Coronary artery (tissue), 2 donors: ENCODE measurements at regions not wholly inside any gene's neighbourhood (a gene's known extent, or its start where the extent isn't known, plus 50 kb on each side); places are given as distances from the start of the nearest gene placed in this dataset.

Experiments used
- DNase-seq: peaks from one replicate; pipeline ENCODE4 v3.0.0-alpha.2; 2017; ENCODE audit warnings: low spot score
- H3K27ac ChIP-seq, 2 donors: fragments of 200-600 bp; sonication (generic); one replicate each; pipeline ENCODE4 v1.5.1; 2016 to 2019
- H3K4me3 ChIP-seq: fragments of 200-600 bp; sonication (generic); 2 replicates; pipeline ENCODE4 v1.5.1; 2016; ENCODE audit warnings: mild to moderate bottlenecking, moderate library complexity
- CTCF ChIP-seq: fragments of 200-600 bp; sonication (generic); IDR thresholded peaks from one replicate; pipeline ENCODE4 v1.5.1; 2019; ENCODE audit warnings: antibody characterized with exemption

GRCh38 chr3:24986612-24987011, 441.5 kb upstream of the RARB start:
- no peak overlapping the region for H3K4me3 ChIP-seq
- no peak for TF ChIP-seq CTCF
- no peak overlapping the region for H3K27ac ChIP-seq
- DNase-seq, result no peak

GRCh38 chr3:24999357-24999756, 428.7 kb upstream of the RARB start:
- Histone ChIP-seq H3K4me3 (no peak overlapping the region), H3K27ac (no peak overlapping the region)
- DNase-seq, result no peak
- no peak for TF ChIP-seq CTCF

- DNase-seq, result no peak
- Histone ChIP-seq H3K27ac (no peak overlapping the region), H3K4me3 (no peak overlapping the region)
- no peak for TF ChIP-seq CTCF
These were observed 427.0 kb upstream of the RARB start for GRCh38 chr3:25000971-25001591.

- no peak for TF ChIP-seq CTCF
- Histone ChIP-seq H3K4me3 (no peak overlapping the region), H3K27ac (no peak overlapping the region)
- no peak for DNase-seq
These were observed 426.0 kb upstream of the RARB start for GRCh38 chr3:25002052-25002451.

- no peak for TF ChIP-seq CTCF
- DNase-seq, result no peak
- Histone ChIP-seq H3K4me3 (no peak overlapping the region), H3K27ac (no peak overlapping the region)
These were observed 419.9 kb upstream of the RARB start for GRCh38 chr3:25007974-25008658.

- no peak overlapping the region for H3K4me3 ChIP-seq
- no peak for TF ChIP-seq CTCF
- no peak overlapping the region for H3K27ac ChIP-seq
- no peak for DNase-seq
These were observed 418.4 kb upstream of the RARB start for GRCh38 chr3:25009665-25010064.

GRCh38 chr3:25015599-25015998, 412.5 kb upstream of the RARB start:
- H3K4me3 ChIP-seq, result no peak overlapping the region
- no peak for DNase-seq
- no peak overlapping the region for H3K27ac ChIP-seq
- no peak for TF ChIP-seq CTCF
